Calu3 (cell line): ENCODE measurements at regions not wholly inside any gene's neighbourhood (a gene's known extent, or its start where the extent isn't known, plus 50 kb on each side); places are given as distances from the start of the nearest gene placed in this dataset.

Source experiments
- BruUV-seq: library from RNA; stranded (reverse); fragments of 400-500 nt; replicated peaks from 2 replicates; lab custom pipeline; 2021; lab: Mats Ljungman, UMichigan
- CTCF ChIA-PET: fragments of 300-600 bp; sonication (Branson Sonifier 250); formaldehyde crosslinking; loops from one replicate; lab custom pipeline; 2022; ENCODE audit warnings: antibody characterized with exemption; lab: Charles Lee
- DNase-seq: peaks from one replicate; pipeline ENCODE4 v3.0.0; 2022
- H3K27ac Mint-ChIP-seq: one replicate; pipeline ENCODE4 v1.8.0; 2022; ENCODE audit warnings: mixed read lengths; ENCODE audit not compliant: unreplicated experiment
- H3K27me3 Mint-ChIP-seq: one replicate; pipeline ENCODE4 v1.8.0; 2022; ENCODE audit warnings: mixed read lengths; ENCODE audit not compliant: unreplicated experiment
- H3K36me3 Mint-ChIP-seq: one replicate; pipeline ENCODE4 v1.8.0; 2022; ENCODE audit warnings: mild to moderate bottlenecking, moderate library complexity, mixed read lengths; ENCODE audit not compliant: insufficient read depth, unreplicated experiment
- H3K4me1 Mint-ChIP-seq: one replicate; pipeline ENCODE4 v1.8.0; 2022; ENCODE audit warnings: mild to moderate bottlenecking, low read depth, mixed read lengths; ENCODE audit not compliant: unreplicated experiment
- H3K4me3 Mint-ChIP-seq: one replicate; pipeline ENCODE4 v1.8.0; 2022; ENCODE audit warnings: mild to moderate bottlenecking, low read depth, moderate library complexity, mixed read lengths; ENCODE audit not compliant: unreplicated experiment
- H3K9me3 Mint-ChIP-seq: one replicate; pipeline ENCODE4 v1.8.0; 2022; ENCODE audit warnings: low read depth, mixed read lengths; ENCODE audit not compliant: unreplicated experiment
- CTCF ChIP-seq: fragments of 200-600 bp; IDR thresholded peaks from one replicate; pipeline ENCODE4 v1.8.0; 2022; ENCODE audit warnings: antibody characterized with exemption; ENCODE audit not compliant: unreplicated experiment
- intact Hi-C: fragments of 100-400 bp; cut with micrococcal nuclease; formaldehyde crosslinking; loops from one replicate; pipeline ENCODE4 v1.10.0; 2022; ENCODE audit not compliant: unreplicated experiment

GRCh38 chr3:53989946-53990345 lies 98.3 kb upstream of the SELENOK start:
- peaks cover 1% of the 10 kb centered on the region for H3K27me3 Mint-ChIP-seq
- no peak overlapping the region for H3K4me3 Mint-ChIP-seq
- no peaks in the 10 kb centered on the region for H3K36me3 Mint-ChIP-seq
- no peak for TF ChIP-seq CTCF
- BruUV-seq, result no TSS peak
- CTCF ChIA-PET, result no interaction called here
- intact Hi-C loops, result no loop called here
- no peak for DNase-seq
- H3K9me3 Mint-ChIP-seq, result no peaks in the 10 kb centered on the region
- H3K27ac Mint-ChIP-seq, result no peak overlapping the region
- H3K4me1 Mint-ChIP-seq, result no peaks in the 10 kb centered on the region

DNA sequence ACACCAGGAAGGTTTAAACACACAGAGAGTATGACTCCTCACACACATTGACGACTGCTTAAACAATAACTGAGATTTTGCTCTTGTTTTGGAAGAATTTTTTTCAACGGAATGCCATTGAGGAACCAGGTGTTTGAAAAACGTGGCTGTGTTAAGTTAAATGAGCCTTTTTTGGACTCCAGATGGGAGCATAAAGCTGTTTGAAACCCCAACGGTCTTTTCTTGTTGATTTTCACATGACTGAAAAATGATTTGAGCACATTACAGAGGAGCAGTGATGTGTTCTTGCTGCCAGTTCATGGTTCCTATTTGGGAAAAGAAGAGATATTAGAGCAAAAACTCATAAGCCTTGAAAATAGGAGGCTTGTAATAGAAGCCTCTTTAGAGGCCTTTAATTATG lies 97.8 kb upstream of the SELENOK start:
- intact Hi-C loops, result no loop called here
- peaks cover 6% of the 10 kb centered on the region for H3K27me3 Mint-ChIP-seq
- no peaks in the 10 kb centered on the region for H3K9me3 Mint-ChIP-seq

GRCh38 chr3:53978386-53978785 lies 86.7 kb upstream of the SELENOK start:
- CTCF ChIA-PET, result no interaction called here
- H3K9me3 Mint-ChIP-seq, result peaks cover 3% of the 10 kb centered on the region
- no peaks in the 10 kb centered on the region for H3K36me3 Mint-ChIP-seq
- H3K27me3 Mint-ChIP-seq, result peaks cover 46% of the 10 kb centered on the region
- H3K4me1 Mint-ChIP-seq, result no peaks in the 10 kb centered on the region
- H3K27ac Mint-ChIP-seq, result no peak overlapping the region
- no peak overlapping the region for H3K4me3 Mint-ChIP-seq
- intact Hi-C loops, result no loop called here
- no TSS peak for BruUV-seq
- no peak for TF ChIP-seq CTCF
- no peak for DNase-seq

More for the DNA sequence above, 97.8 kb upstream of the SELENOK start:
- Mint-ChIP-seq H3K4me3 (no peak overlapping the region), H3K4me1 (no peaks in the 10 kb centered on the region), H3K27ac (no peak overlapping the region), H3K36me3 (no peaks in the 10 kb centered on the region)
- no peak for DNase-seq
- CTCF ChIA-PET, result no interaction called here
- TF ChIP-seq CTCF, result no peak
- no TSS peak for BruUV-seq

- no peak overlapping the region for H3K4me3 Mint-ChIP-seq
- no peak overlapping the region for H3K27ac Mint-ChIP-seq
- no peak for DNase-seq
- no peaks in the 10 kb centered on the region for H3K36me3 Mint-ChIP-seq
- intact Hi-C loops, result no loop called here
- no TSS peak for BruUV-seq
- TF ChIP-seq CTCF, result no peak
- CTCF ChIA-PET, result no interaction called here
- H3K9me3 Mint-ChIP-seq, result peaks cover 5% of the 10 kb centered on the region
- H3K27me3 Mint-ChIP-seq, result peaks cover 45% of the 10 kb centered on the region
- no peaks in the 10 kb centered on the region for H3K4me1 Mint-ChIP-seq
Measured at GRCh38 chr3:53975382-53975781, 83.7 kb upstream of the SELENOK start.
